H1 (cell line): ENCODE measurements at regions not wholly inside any gene's neighbourhood (a gene's known extent, or its start where the extent isn't known, plus 50 kb on each side); places are given as distances from the start of the nearest gene placed in this dataset.

ENCODE experiments used
- JUND ChIP-seq: IDR thresholded peaks from 2 replicates; pipeline ENCODE4 v1.6.1; 2011; ENCODE audit warnings: mild to moderate bottlenecking, improper control_type of control experiment, low read length
- MAFK ChIP-seq: IDR thresholded peaks from 2 replicates; pipeline ENCODE4 v1.6.1; 2012; ENCODE audit warnings: low read depth, mild to moderate bottlenecking, improper control_type of control experiment, low read length
- ZNF274 ChIP-seq: IDR thresholded peaks from 2 replicates; pipeline ENCODE4 v1.7.0; 2012; ENCODE audit warnings: low read length, borderline replicate concordance; ENCODE audit errors: extremely low read depth

DNA sequence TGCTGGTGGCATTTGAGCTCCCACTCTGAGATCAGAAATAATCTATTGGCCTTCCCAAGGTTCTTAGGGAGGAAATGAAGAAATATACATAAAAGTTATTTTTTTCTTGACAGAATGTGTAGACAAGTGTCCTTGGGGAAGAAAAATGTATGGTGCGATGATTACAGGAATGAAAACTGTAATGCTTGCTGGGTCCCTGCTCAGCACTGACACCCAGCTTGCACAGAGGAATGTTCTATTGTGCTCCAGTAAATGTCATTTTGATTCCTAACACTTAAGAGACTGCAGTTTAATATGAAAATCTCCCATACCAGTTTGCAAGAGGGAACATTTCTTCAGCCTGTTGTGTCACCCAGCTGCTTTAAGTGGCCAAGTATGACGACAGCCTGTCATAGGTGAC is 271.3 kb upstream of the TPM1 start (continued):
- TF ChIP-seq ZNF274 (no peak), JUND (no peak), MAFK (no peak)
